ENCODE measurements at regions not wholly inside any gene's neighbourhood (a gene's known extent, or its start where the extent isn't known, plus 50 kb on each side); places are given as distances from the start of the nearest gene placed in this dataset.

DNA sequence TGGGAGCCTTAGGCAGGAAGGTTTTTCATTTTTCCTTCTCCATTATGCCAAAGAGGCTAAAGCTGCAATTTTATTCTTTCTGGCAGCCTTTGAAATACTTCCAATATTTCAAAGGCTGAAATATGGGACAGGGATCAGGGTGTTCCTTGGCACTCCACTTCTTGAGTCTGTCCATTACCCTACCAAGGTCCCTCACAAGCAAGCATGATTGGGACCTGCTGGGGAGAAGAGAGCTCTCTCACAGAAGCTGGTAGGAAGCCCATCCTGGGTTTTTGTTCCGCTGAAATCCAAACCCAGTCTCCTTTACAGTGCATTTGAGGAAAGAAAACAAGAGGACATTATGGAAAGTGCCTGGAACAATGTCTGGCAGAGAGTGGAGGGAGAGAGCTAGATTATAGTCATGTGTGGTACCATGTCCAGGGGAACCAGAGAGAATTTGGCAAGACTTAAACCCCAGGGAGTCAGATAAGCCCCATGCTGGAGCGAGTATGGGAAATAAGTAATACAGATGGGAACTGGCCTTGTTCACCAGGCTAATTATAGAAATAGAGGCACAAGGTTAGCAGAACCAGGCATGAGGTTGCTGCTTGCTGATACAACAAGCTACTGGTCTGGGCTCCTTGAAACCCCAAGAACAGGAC, 104.7 kb downstream of the LSM5 start:
- Histone ChIP-seq H3K9me3 (ENCODE audit: control extremely low read depth in 1 of 5, control insufficient read depth in 4 of 5, insufficient read depth in 2 of 5, low read depth in 1 of 5, low read length in 4 of 5) (no peaks in the 10 kb centered on the region), H3K36me3 (ENCODE audit: control insufficient read depth in 4 of 4, insufficient read depth in 4 of 4, low read length in 3 of 4) (no peaks in the 10 kb centered on the region), H3K27me3 (replicated peaks in 2 of 5; ENCODE audit: control insufficient read depth in 4 of 5, insufficient read depth in 5 of 5, low read length in 4 of 5) (peaks cover 0 to 7% (median 0%) of the 10 kb centered on the region in 5 experiments), H3K4me1 (ENCODE audit: control extremely low read depth in 1 of 4, control insufficient read depth in 4 of 4, insufficient read depth in 4 of 4, low read length in 3 of 4) (no peaks in the 10 kb centered on the region), H3K27ac (ENCODE audit: insufficient read depth in 1 of 2, low read depth in 1 of 2, low read length in 2 of 2, poor library complexity in 1 of 2, severe bottlenecking in 2 of 2) (no peak overlapping the region), H3K4me3 (ENCODE audit: control insufficient read depth in 1 of 7, extremely low read depth in 1 of 7, insufficient read depth in 4 of 7, low read depth in 2 of 7, low read length in 6 of 7) (no peak overlapping the region)
- WGBS (ENCODE audit: insufficient coverage) = 100% methylated on average over 1 of the region's 2 CpGs
- ChIA-PET CTCF (interaction anchor here (1.1 kb wide), 1 partner anchor 642 kb away, joined by 3 read pairs; no protein-coding TSS in a partner anchor), POLR2A (no interaction called here)
- no peak for DNase-seq

DNA sequence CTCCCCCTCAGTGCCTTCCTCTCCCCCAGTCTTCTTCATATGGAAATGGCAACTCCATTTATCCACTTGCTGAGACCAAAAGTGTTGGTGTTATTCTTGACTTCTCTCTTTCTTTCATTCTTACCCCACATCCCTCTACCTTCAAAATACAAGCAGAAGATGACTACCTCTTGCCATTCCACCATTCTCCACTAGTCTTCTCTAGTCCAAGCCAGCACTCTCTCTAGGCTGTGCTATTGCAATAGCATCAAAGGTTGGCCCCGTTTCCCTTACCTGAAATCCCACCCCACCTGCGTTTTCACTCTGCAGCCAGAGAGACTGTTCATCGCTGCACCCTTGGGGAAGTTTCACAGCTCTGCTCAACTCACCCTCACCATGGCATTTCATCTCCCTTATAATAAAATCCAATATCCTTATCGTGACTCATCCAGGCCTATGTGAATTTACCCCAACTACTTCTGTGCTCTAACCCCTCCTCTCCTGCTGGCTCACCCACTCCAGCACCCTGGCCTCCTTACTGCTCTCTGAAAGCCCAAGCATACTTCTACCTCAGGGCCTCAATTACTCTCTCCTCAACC, 109.1 kb downstream of the LSM5 start:
- ChIA-PET POLR2A (no interaction called here), CTCF (no interaction called here)
- Histone ChIP-seq H3K27ac (ENCODE audit: insufficient read depth in 1 of 2, low read depth in 1 of 2, low read length in 2 of 2, poor library complexity in 1 of 2, severe bottlenecking in 2 of 2) (no peak overlapping the region), H3K9me3 (ENCODE audit: control extremely low read depth in 1 of 5, control insufficient read depth in 4 of 5, insufficient read depth in 2 of 5, low read depth in 1 of 5, low read length in 4 of 5) (no peaks in the 10 kb centered on the region), H3K36me3 (ENCODE audit: control insufficient read depth in 4 of 4, insufficient read depth in 4 of 4, low read length in 3 of 4) (no peaks in the 10 kb centered on the region), H3K4me3 (ENCODE audit: control insufficient read depth in 1 of 7, extremely low read depth in 1 of 7, insufficient read depth in 4 of 7, low read depth in 2 of 7, low read length in 6 of 7) (no peak overlapping the region), H3K4me1 (ENCODE audit: control extremely low read depth in 1 of 4, control insufficient read depth in 4 of 4, insufficient read depth in 4 of 4, low read length in 3 of 4) (no peaks in the 10 kb centered on the region), H3K27me3 (replicated peaks in 2 of 5; ENCODE audit: control insufficient read depth in 4 of 5, insufficient read depth in 5 of 5, low read length in 4 of 5) (peaks cover 0 to 7% (median 0%) of the 10 kb centered on the region in 5 experiments)
- 89% methylated on average over 3 of the region's 4 CpGs for WGBS (ENCODE audit: insufficient coverage)
- no peak for DNase-seq

DNA sequence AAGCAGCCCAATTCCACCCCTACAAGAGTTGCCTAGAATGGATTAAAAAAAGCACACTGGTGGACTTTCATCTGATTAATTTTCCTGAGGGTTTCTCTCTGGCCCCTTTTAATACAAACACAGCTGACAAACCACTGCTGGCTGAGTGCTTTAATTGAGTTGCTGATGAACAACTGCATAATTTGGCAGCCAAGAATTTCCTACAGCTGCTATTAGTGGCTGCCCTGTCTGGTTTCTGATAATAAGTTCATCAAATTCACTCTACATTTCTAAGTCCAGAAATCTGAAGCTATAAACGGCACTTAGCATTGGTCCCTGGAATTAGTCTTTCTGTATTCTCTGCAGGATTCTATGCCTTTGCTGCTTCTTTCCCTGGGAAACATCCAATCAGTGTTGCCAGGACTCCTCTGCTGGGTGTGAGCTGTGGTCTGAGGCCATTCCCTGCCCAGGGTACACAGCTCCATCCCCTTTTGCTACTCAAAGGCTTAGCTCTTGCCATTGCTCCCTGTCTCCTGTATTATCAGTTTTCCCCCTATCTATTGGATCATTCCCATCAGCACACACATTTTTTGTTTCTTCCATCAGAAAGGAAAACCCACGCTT, 110.6 kb downstream of the LSM5 start:
- no peaks in the 10 kb centered on the region for H3K36me3 ChIP-seq (ENCODE audit: control insufficient read depth in 4 of 4, insufficient read depth in 4 of 4, low read length in 3 of 4)
- ChIA-PET POLR2A (interaction anchor here (0.5 kb wide), 1 partner anchor 56 kb away, joined by 3 read pairs; no protein-coding TSS in a partner anchor), CTCF (interaction anchor here (0.8 kb wide), 1 partner anchor 10 kb away, joined by 3 read pairs; no protein-coding TSS in a partner anchor)

DNA sequence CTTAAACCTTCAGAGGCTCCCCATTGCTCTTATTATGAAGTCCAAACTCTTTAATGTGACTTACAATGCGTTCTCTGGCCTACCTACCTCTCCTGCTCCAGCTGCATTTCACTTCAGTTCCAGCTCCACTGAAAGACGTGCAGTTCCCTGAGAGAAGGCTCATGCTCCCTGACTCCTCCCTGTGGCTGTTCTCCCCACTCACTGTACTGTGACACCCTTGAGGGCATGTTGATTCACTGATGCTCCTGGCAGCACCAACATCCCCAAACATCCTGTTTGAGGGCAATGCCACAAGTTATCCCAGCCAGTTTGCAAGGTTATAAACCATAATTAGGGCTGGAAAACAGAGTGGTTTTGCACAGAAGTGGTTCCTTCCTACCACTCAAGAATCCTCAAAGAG, 111.2 kb downstream of the LSM5 start:
- ChIA-PET CTCF (no interaction called here), POLR2A (interaction anchor here (0.5 kb wide), 1 partner anchor 55 kb away, joined by 3 read pairs; no protein-coding TSS in a partner anchor)
- Histone ChIP-seq H3K27ac (ENCODE audit: insufficient read depth in 1 of 2, low read depth in 1 of 2, low read length in 2 of 2, poor library complexity in 1 of 2, severe bottlenecking in 2 of 2) (no peak overlapping the region), H3K27me3 (replicated peaks in 2 of 5; ENCODE audit: control insufficient read depth in 4 of 5, insufficient read depth in 5 of 5, low read length in 4 of 5) (peaks cover 0 to 7% (median 0%) of the 10 kb centered on the region in 5 experiments), H3K4me1 (ENCODE audit: control extremely low read depth in 1 of 4, control insufficient read depth in 4 of 4, insufficient read depth in 4 of 4, low read length in 3 of 4) (no peaks in the 10 kb centered on the region), H3K36me3 (ENCODE audit: control insufficient read depth in 4 of 4, insufficient read depth in 4 of 4, low read length in 3 of 4) (no peaks in the 10 kb centered on the region), H3K9me3 (ENCODE audit: control extremely low read depth in 1 of 5, control insufficient read depth in 4 of 5, insufficient read depth in 2 of 5, low read depth in 1 of 5, low read length in 4 of 5) (no peaks in the 10 kb centered on the region), H3K4me3 (ENCODE audit: control insufficient read depth in 1 of 7, extremely low read depth in 1 of 7, insufficient read depth in 4 of 7, low read depth in 2 of 7, low read length in 6 of 7) (no peak overlapping the region)
- 43% methylated on average over 2 of the region's 2 CpGs for WGBS (ENCODE audit: insufficient coverage)
- DNase-seq = no peak

More for the DNA sequence above, 110.6 kb downstream of the LSM5 start:
- Histone ChIP-seq H3K4me3 (ENCODE audit: control insufficient read depth in 1 of 7, extremely low read depth in 1 of 7, insufficient read depth in 4 of 7, low read depth in 2 of 7, low read length in 6 of 7) (no peak overlapping the region), H3K4me1 (ENCODE audit: control extremely low read depth in 1 of 4, control insufficient read depth in 4 of 4, insufficient read depth in 4 of 4, low read length in 3 of 4) (no peaks in the 10 kb centered on the region), H3K9me3 (ENCODE audit: control extremely low read depth in 1 of 5, control insufficient read depth in 4 of 5, insufficient read depth in 2 of 5, low read depth in 1 of 5, low read length in 4 of 5) (no peaks in the 10 kb centered on the region), H3K27ac (ENCODE audit: insufficient read depth in 1 of 2, low read depth in 1 of 2, low read length in 2 of 2, poor library complexity in 1 of 2, severe bottlenecking in 2 of 2) (no peak overlapping the region), H3K27me3 (replicated peaks in 2 of 5; ENCODE audit: control insufficient read depth in 4 of 5, insufficient read depth in 5 of 5, low read length in 4 of 5) (peaks cover 0 to 7% (median 0%) of the 10 kb centered on the region in 5 experiments)
- 100% methylated on average over 1 of the region's 2 CpGs for WGBS (ENCODE audit: insufficient coverage)
- DNase-seq = no peak

GRCh38 chr7:32364581-32364980, 125.6 kb downstream of the LSM5 start:
- Histone ChIP-seq H3K27ac (ENCODE audit: insufficient read depth in 1 of 2, low read depth in 1 of 2, low read length in 2 of 2, poor library complexity in 1 of 2, severe bottlenecking in 2 of 2) (no peak overlapping the region), H3K4me3 (ENCODE audit: control insufficient read depth in 1 of 7, extremely low read depth in 1 of 7, insufficient read depth in 4 of 7, low read depth in 2 of 7, low read length in 6 of 7) (no peak overlapping the region), H3K27me3 (replicated peaks in 2 of 5; ENCODE audit: control insufficient read depth in 4 of 5, insufficient read depth in 5 of 5, low read length in 4 of 5) (peaks cover 0 to 11% (median 3%) of the 10 kb centered on the region in 5 experiments), H3K9me3 (ENCODE audit: control extremely low read depth in 1 of 5, control insufficient read depth in 4 of 5, insufficient read depth in 2 of 5, low read depth in 1 of 5, low read length in 4 of 5) (peaks cover 0 to 5% (median 0%) of the 10 kb centered on the region in 5 experiments), H3K4me1 (ENCODE audit: control extremely low read depth in 1 of 4, control insufficient read depth in 4 of 4, insufficient read depth in 4 of 4, low read length in 3 of 4) (no peaks in the 10 kb centered on the region), H3K36me3 (ENCODE audit: control insufficient read depth in 4 of 4, insufficient read depth in 4 of 4, low read length in 3 of 4) (no peaks in the 10 kb centered on the region)
- 90% methylated on average over 4 of the region's 4 CpGs for WGBS (ENCODE audit: insufficient coverage)
- ChIA-PET CTCF (interaction anchor here (1.1 kb wide), 1 partner anchor 10 kb away, joined by 4 read pairs; no protein-coding TSS in a partner anchor), POLR2A (no interaction called here)
- no peak for DNase-seq

- CTCF ChIA-PET = interaction anchor here (1.3 to 1.8 kb wide), 4 partner anchors 12 to 156 kb away, joined by 3 to 7 read pairs (median 6); no protein-coding TSS in a partner anchor
- H3K9me3 ChIP-seq (ENCODE audit: control extremely low read depth in 1 of 5, control insufficient read depth in 4 of 5, insufficient read depth in 2 of 5, low read depth in 1 of 5, low read length in 4 of 5) = no peaks in the 10 kb centered on the region
- DNase-seq = no peak
- no peak overlapping the region for H3K4me3 ChIP-seq (ENCODE audit: control insufficient read depth in 1 of 7, extremely low read depth in 1 of 7, insufficient read depth in 4 of 7, low read depth in 2 of 7, low read length in 6 of 7)
- POLR2A ChIA-PET = no interaction called here
- H3K36me3 ChIP-seq (ENCODE audit: control insufficient read depth in 4 of 4, insufficient read depth in 4 of 4, low read length in 3 of 4) = no peaks in the 10 kb centered on the region
- H3K27me3 ChIP-seq (replicated peaks in 2 of 5; ENCODE audit: control insufficient read depth in 4 of 5, insufficient read depth in 5 of 5, low read length in 4 of 5) = peaks cover 0 to 11% (median 3%) of the 10 kb centered on the region in 5 experiments
- WGBS (ENCODE audit: insufficient coverage) = 100% methylated on average over 5 of the region's 5 CpGs
- no peaks in the 10 kb centered on the region for H3K4me1 ChIP-seq (ENCODE audit: control extremely low read depth in 1 of 4, control insufficient read depth in 4 of 4, insufficient read depth in 4 of 4, low read length in 3 of 4)
- H3K27ac ChIP-seq (ENCODE audit: insufficient read depth in 1 of 2, low read depth in 1 of 2, low read length in 2 of 2, poor library complexity in 1 of 2, severe bottlenecking in 2 of 2) = no peak overlapping the region
Observed at GRCh38 chr7:32360127-32360526, 130.1 kb downstream of the LSM5 start.

Data from common myeloid progenitor, CD34-positive (primary cell).